22Rv1 (cell line): ENCODE measurements at regions not wholly inside any gene's neighbourhood (a gene's known extent, or its start where the extent isn't known, plus 50 kb on each side); places are given as distances from the start of the nearest gene placed in this dataset.

Source experiments
- ZFX ChIP-seq: fragments of 450-650 bp; IDR thresholded peaks from 2 replicates; pipeline ENCODE4 v1.6.1; 2017; ENCODE audit warnings: antibody characterized with exemption, borderline replicate concordance
- TF ChIP-seq, protein P1 (sequence below): fragments of 450-650 bp; IDR thresholded peaks from 2 replicates; pipeline ENCODE4 v1.5.1; 2017; ENCODE audit warnings: mild to moderate bottlenecking

DNA sequence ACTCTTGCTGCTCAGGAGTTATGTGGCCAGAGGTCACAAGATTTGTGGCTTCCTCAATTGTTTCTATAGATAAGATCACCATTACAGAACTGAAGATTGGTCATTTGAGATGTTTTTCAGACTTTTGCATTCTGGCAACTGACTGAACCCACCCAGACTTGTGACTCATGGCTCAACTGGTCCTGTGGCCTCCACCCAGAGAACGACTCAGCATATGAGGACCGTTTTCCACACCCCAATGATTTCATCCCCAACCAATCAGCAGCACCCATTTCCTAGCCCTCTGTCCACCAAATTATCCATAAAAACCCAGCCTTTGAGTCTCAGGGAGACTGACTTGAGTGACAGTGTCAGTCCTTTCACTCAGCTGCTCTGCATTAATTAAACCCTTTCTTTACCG lies 143.2 kb upstream of the ASIC2 start:
- TF ChIP-seq, protein P1, sequence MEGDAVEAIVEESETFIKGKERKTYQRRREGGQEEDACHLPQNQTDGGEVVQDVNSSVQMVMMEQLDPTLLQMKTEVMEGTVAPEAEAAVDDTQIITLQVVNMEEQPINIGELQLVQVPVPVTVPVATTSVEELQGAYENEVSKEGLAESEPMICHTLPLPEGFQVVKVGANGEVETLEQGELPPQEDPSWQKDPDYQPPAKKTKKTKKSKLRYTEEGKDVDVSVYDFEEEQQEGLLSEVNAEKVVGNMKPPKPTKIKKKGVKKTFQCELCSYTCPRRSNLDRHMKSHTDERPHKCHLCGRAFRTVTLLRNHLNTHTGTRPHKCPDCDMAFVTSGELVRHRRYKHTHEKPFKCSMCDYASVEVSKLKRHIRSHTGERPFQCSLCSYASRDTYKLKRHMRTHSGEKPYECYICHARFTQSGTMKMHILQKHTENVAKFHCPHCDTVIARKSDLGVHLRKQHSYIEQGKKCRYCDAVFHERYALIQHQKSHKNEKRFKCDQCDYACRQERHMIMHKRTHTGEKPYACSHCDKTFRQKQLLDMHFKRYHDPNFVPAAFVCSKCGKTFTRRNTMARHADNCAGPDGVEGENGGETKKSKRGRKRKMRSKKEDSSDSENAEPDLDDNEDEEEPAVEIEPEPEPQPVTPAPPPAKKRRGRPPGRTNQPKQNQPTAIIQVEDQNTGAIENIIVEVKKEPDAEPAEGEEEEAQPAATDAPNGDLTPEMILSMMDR, result no peak
- TF ChIP-seq ZFX, result no peak
